NB4 (cell line): ENCODE measurements at regions not wholly inside any gene's neighbourhood (a gene's known extent, or its start where the extent isn't known, plus 50 kb on each side); places are given as distances from the start of the nearest gene placed in this dataset.

Experiments used
- POLR2A ChIP-seq: IDR thresholded peaks from 2 replicates; pipeline ENCODE4 v1.6.1; 2011; ENCODE audit warnings: mild to moderate bottlenecking; ENCODE audit not compliant: insufficient read length; ENCODE audit errors: extremely low read depth
- TF ChIP-seq, protein P1 (sequence below): IDR thresholded peaks from one replicate; pipeline ENCODE4 v1.5.1; 2012; ENCODE audit warnings: low read depth, low read length

DNA sequence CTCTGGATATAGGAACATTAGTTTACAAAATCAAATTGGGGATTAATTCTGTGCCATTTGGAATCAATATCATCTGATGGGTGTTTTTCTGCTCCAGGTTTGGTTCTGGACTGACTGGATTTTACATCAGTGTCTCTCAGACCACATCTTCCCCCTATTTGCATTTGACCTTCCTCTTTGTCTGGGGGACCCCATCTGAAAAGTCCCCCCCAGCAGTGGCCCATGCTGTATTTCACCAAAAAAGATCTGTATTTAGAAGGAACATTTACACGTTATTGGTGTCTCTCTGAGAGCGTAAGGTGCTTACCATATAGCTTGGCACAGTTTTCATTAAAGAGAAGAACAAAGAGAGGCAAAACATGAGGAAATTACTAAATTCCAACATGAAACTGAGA is 215.6 kb upstream of the CLINT1 start:
- TF ChIP-seq, protein P1, sequence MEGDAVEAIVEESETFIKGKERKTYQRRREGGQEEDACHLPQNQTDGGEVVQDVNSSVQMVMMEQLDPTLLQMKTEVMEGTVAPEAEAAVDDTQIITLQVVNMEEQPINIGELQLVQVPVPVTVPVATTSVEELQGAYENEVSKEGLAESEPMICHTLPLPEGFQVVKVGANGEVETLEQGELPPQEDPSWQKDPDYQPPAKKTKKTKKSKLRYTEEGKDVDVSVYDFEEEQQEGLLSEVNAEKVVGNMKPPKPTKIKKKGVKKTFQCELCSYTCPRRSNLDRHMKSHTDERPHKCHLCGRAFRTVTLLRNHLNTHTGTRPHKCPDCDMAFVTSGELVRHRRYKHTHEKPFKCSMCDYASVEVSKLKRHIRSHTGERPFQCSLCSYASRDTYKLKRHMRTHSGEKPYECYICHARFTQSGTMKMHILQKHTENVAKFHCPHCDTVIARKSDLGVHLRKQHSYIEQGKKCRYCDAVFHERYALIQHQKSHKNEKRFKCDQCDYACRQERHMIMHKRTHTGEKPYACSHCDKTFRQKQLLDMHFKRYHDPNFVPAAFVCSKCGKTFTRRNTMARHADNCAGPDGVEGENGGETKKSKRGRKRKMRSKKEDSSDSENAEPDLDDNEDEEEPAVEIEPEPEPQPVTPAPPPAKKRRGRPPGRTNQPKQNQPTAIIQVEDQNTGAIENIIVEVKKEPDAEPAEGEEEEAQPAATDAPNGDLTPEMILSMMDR = no peak
- no peak for TF ChIP-seq POLR2A
